SU-DHL-6 (cell line): ENCODE measurements at regions not wholly inside any gene's neighbourhood (a gene's known extent, or its start where the extent isn't known, plus 50 kb on each side); places are given as distances from the start of the nearest gene placed in this dataset.

Experiments used
- H2AFZ ChIP-seq: fragments of 200-600 bp; sonication (generic); 2 replicates; pipeline ENCODE4 v1.6.1; 2014; ENCODE audit warnings: low read depth, mild to moderate bottlenecking, moderate library complexity, mixed read lengths, antibody characterized with exemption, low read length; ENCODE audit not compliant: severe bottlenecking
- H3F3A ChIP-seq: fragments of 200-600 bp; shearing (Covaris generic); 2 replicates; pipeline ENCODE4 v1.6.0; 2016; ENCODE audit warnings: antibody characterized with exemption, mild to moderate bottlenecking; ENCODE audit not compliant: insufficient read depth
- H3K27ac ChIP-seq: fragments of 200-600 bp; sonication (generic); 2 replicates; pipeline ENCODE4 v1.5.1; 2016; ENCODE audit warnings: low read depth, mild to moderate bottlenecking, low read length, moderate library complexity, mixed read lengths
- H3K27me3 ChIP-seq: fragments of 200-600 bp; sonication (generic), shearing (Covaris generic); 2 replicates; pipeline ENCODE4 v1.6.0; 2014; ENCODE audit warnings: mild to moderate bottlenecking, low read length
- H3K36me3 ChIP-seq: fragments of 200-600 bp; sonication (generic); 2 replicates; pipeline ENCODE4 v1.6.1; 2014; ENCODE audit warnings: mild to moderate bottlenecking, low read length, mixed read lengths
- H3K4me2 ChIP-seq: fragments of 300-600, 200-600 bp; shearing (Covaris generic), sonication (generic); 2 replicates; pipeline ENCODE4 v1.6.0; 2014; ENCODE audit warnings: low read length, low read depth, mild to moderate bottlenecking; ENCODE audit not compliant: poor library complexity, severe bottlenecking
- H3K4me3 ChIP-seq: fragments of 200-600 bp; sonication (generic); 2 replicates; pipeline ENCODE4 v1.5.1; 2014; ENCODE audit warnings: antibody characterized with exemption, low read length, mild to moderate bottlenecking, mixed read lengths; ENCODE audit not compliant: insufficient read depth, poor library complexity, severe bottlenecking
- H3K79me2 ChIP-seq: fragments of 200-600 bp; sonication (generic); 2 replicates; pipeline ENCODE4 v1.6.1; 2014; ENCODE audit warnings: mild to moderate bottlenecking, low read length, moderate library complexity; ENCODE audit not compliant: insufficient read depth
- H3K9ac ChIP-seq: fragments of 200-600 bp; sonication (generic); 2 replicates; pipeline ENCODE4 v1.7.0; 2014; ENCODE audit warnings: mild to moderate bottlenecking, low read length
- H3K9me2 ChIP-seq: fragments of 200-600 bp; sonication (generic); replicated peaks from 2 replicates; pipeline ENCODE4 v1.6.1; 2014; ENCODE audit warnings: low read length; ENCODE audit not compliant: insufficient read depth
- H3K9me3 ChIP-seq: fragments of 200-600 bp; sonication (generic); 2 replicates; pipeline ENCODE4 v1.6.1; 2014; ENCODE audit warnings: low read length, mixed read lengths; ENCODE audit not compliant: insufficient read depth
- H4K20me1 ChIP-seq: fragments of 200-600 bp; sonication (generic); 2 replicates; pipeline ENCODE4 v1.6.1; 2014; ENCODE audit warnings: low read depth, mild to moderate bottlenecking, antibody characterized with exemption, low read length, moderate library complexity, mixed read lengths
- CTCF ChIP-seq: fragments of 200-600 bp; sonication (generic); IDR thresholded peaks from one replicate; pipeline ENCODE4 v1.5.1; 2017; ENCODE audit warnings: antibody characterized with exemption, mild to moderate bottlenecking, low read length, moderate library complexity; ENCODE audit not compliant: insufficient read depth, poor library complexity, severe bottlenecking
- EZH2phosphoT487 ChIP-seq: fragments of 200-600 bp; sonication (generic), shearing (Covaris generic); conservative IDR thresholded peaks from 2 replicates; pipeline ENCODE4 v1.6.1; 2018; ENCODE audit warnings: mild to moderate bottlenecking, antibody characterized with exemption, low read length, moderate library complexity, mixed read lengths

GRCh38 chr10:35882422-35883150 lies 240.5 kb upstream of the FZD8 start:
- no peaks in the 10 kb centered on the region; the same call in 1 of the 2 replicates for H3K9me2 ChIP-seq
- no peaks in the 10 kb centered on the region for H3F3A ChIP-seq

GRCh38 chr10:35881320-35881719 lies 239.2 kb upstream of the FZD8 start:
- H3K36me3 ChIP-seq, result no peaks in the 10 kb centered on the region
- no peak overlapping the region for H3K27ac ChIP-seq
- no peaks in the 10 kb centered on the region; the same call in 1 of the 2 replicates for H3K9me2 ChIP-seq
- no peaks in the 10 kb centered on the region for H3K27me3 ChIP-seq
- H2AFZ ChIP-seq, result no peak overlapping the region
- no peak overlapping the region for H3K4me3 ChIP-seq
- H4K20me1 ChIP-seq, result no peaks in the 10 kb centered on the region
- TF ChIP-seq EZH2phosphoT487, result no peak
- no peak for TF ChIP-seq CTCF
- H3K4me2 ChIP-seq, result no peak overlapping the region
- H3K9me3 ChIP-seq, result no peaks in the 10 kb centered on the region
- H3F3A ChIP-seq, result no peaks in the 10 kb centered on the region
- H3K79me2 ChIP-seq, result no peaks in the 10 kb centered on the region
- H3K9ac ChIP-seq, result no peak overlapping the region

More at GRCh38 chr10:35882422-35883150, 240.5 kb upstream of the FZD8 start:
- Histone ChIP-seq H3K4me2 (no peak overlapping the region), H3K27me3 (no peaks in the 10 kb centered on the region), H3K27ac (no peak overlapping the region), H3K36me3 (no peaks in the 10 kb centered on the region), H3K9ac (no peak overlapping the region), H3K79me2 (no peaks in the 10 kb centered on the region), H4K20me1 (no peaks in the 10 kb centered on the region), H3K4me3 (no peak overlapping the region), H3K9me3 (no peaks in the 10 kb centered on the region), H2AFZ (no peak overlapping the region)
- TF ChIP-seq EZH2phosphoT487 (no peak), CTCF (no peak)

- H2AFZ ChIP-seq, result no peak overlapping the region
These were observed 234.2 kb upstream of the FZD8 start for GRCh38 chr10:35876248-35876647.

More at GRCh38 chr10:35876248-35876647, 234.2 kb upstream of the FZD8 start:
- H3K9ac ChIP-seq, result no peak overlapping the region
- no peaks in the 10 kb centered on the region for H3F3A ChIP-seq
- no peak overlapping the region for H3K4me3 ChIP-seq
- no peaks in the 10 kb centered on the region for H3K27me3 ChIP-seq
- no peaks in the 10 kb centered on the region for H4K20me1 ChIP-seq
- H3K9me2 ChIP-seq, result no peaks in the 10 kb centered on the region; the same call in 1 of the 2 replicates
- H3K36me3 ChIP-seq, result no peaks in the 10 kb centered on the region
- H3K4me2 ChIP-seq, result no peak overlapping the region
- H3K9me3 ChIP-seq, result no peaks in the 10 kb centered on the region
- H3K79me2 ChIP-seq, result no peaks in the 10 kb centered on the region
- no peak for TF ChIP-seq CTCF
- TF ChIP-seq EZH2phosphoT487, result no peak
- no peak overlapping the region for H3K27ac ChIP-seq
